Stomach (tissue), 8 donors: ENCODE measurements at regions not wholly inside any gene's neighbourhood (a gene's known extent, or its start where the extent isn't known, plus 50 kb on each side); places are given as distances from the start of the nearest gene placed in this dataset.

Experiments used
- DNase-seq, 2 donors: peaks; one replicate each; pipeline versions ENCODE4 v3.0.0 to v3.0.0-alpha.2; 2013 to 2019
- H3K27ac ChIP-seq, 5 donors: fragments of 200-600 bp in 4 of 5; sonication (generic) in 4 of 5; one replicate each; pipeline ENCODE4 v1.5.1; 2013 to 2019; ENCODE audit warnings: mild to moderate bottlenecking in 1 of 5, moderate library complexity in 1 of 5
- H3K27me3 ChIP-seq, 3 donors: fragments of 200-600 bp; sonication (generic); one replicate each; pipeline ENCODE4 v1.5.1; 2017 to 2019; ENCODE audit warnings: mixed run types in 1 of 3
- H3K36me3 ChIP-seq, 4 donors: fragments of 200-600 bp; sonication (generic); 1 replicate in 3 of 4; 2 replicates in 1 of 4; pipeline ENCODE4 v1.5.1; 2016 to 2019
- H3K4me1 ChIP-seq, 4 donors: fragments of 200-600 bp; sonication (generic); one replicate each; pipeline ENCODE4 v1.5.1; 2016 to 2019
- H3K4me3 ChIP-seq, 4 donors: fragments of 200-600 bp; sonication (generic) in 3 of 4; one replicate each; pipeline ENCODE4 v1.5.1; 2016 to 2019; ENCODE audit warnings: mild to moderate bottlenecking in 1 of 4
- H3K9me3 ChIP-seq, 4 donors: fragments of 200-600 bp; sonication (generic); one replicate each; pipeline ENCODE4 v1.5.1; 2016 to 2019
- CTCF ChIP-seq, 7 experiments: fragments of 450-650 bp in 4 of 7; fragments of 200-600 bp in 3 of 7; sonication (generic) in 3 of 7; IDR thresholded peaks; one replicate each; pipeline ENCODE4 v1.5.1; 2016 to 2019; ENCODE audit warnings: antibody characterized with exemption in 7 of 7, control low read depth in 2 of 7, mild to moderate bottlenecking in 1 of 7
- EP300 ChIP-seq: sonication (generic); formaldehyde crosslinking; IDR thresholded peaks from one replicate; pipeline ENCODE4 v1.6.1; 2017; ENCODE audit warnings: antibody characterized with exemption
- POLR2A ChIP-seq, 4 donors: fragments of 450-650 bp; IDR thresholded peaks; one replicate each; pipeline ENCODE4 v1.6.1; 2016; ENCODE audit warnings: antibody characterized with exemption in 4 of 4, control low read depth in 2 of 4, mild to moderate bottlenecking in 1 of 4, moderate library complexity in 1 of 4
- POLR2AphosphoS5 ChIP-seq, 3 donors: sonication (generic); formaldehyde crosslinking; IDR thresholded peaks; one replicate each; pipeline ENCODE4 v1.6.1; 2016; ENCODE audit warnings: antibody characterized with exemption in 3 of 3
- WGBS, 5 donors: extraction: QIAGEN DNeasy Blood & Tissue Kit in 3 of 5; methylation state at CpG; one replicate each; pipeline versions ENCODE4 v1.1.5 to v1.1.7; 2013 to 2018; 5-methylcytosine and 5-hydroxymethylcytosine counted together
- intact Hi-C: fragments of 100-400 bp; cut with DNase I; formaldehyde crosslinking; loops from one replicate; pipeline ENCODE4 v1.15.1; 2023; ENCODE audit warnings: low total_unique reads
- donor health status: healthy with polysubstance abuse.
- donor health status: Bipolar disorder and iron deficiency.
- donor health status: healthy.

- WGBS, 5 donors: 71 to 83% (median 77%) methylated on average over 5 of the region's 5 CpGs
- peaks cover 0 to 9% (median 3%) of the 10 kb centered on the region in 4 donors for H3K4me1 ChIP-seq
Observed at GRCh38 chr21:20261364-20261763, 736.8 kb upstream of the NCAM2 start.

GRCh38 chr21:20265707-20266440, 732.3 kb upstream of the NCAM2 start:
- H3K9me3 ChIP-seq: no peaks in the 10 kb centered on the region
- TF ChIP-seq CTCF (IDR thresholded peaks at IDR 0.05) (no peak), POLR2A (IDR thresholded peaks at IDR 0.05) (no peak), EP300 (no peak), POLR2AphosphoS5 (IDR thresholded peaks at IDR 0.05) (no peak)
- no peak overlapping the region for H3K4me3 ChIP-seq
- no peak overlapping the region for H3K27ac ChIP-seq
- no peaks in the 10 kb centered on the region for H3K4me1 ChIP-seq
- DNase-seq: no peak
- intact Hi-C loops: no loop called here
- H3K27me3 ChIP-seq: no peaks in the 10 kb centered on the region
- 62 to 75% (median 67%) methylated on average over 5 of the region's 5 CpGs for WGBS, 5 donors
- H3K36me3 ChIP-seq: no peaks in the 10 kb centered on the region

More at GRCh38 chr21:20261364-20261763, 736.8 kb upstream of the NCAM2 start:
- Histone ChIP-seq H3K27me3 (no peaks in the 10 kb centered on the region), H3K36me3 (no peaks in the 10 kb centered on the region), H3K27ac (no peak overlapping the region), H3K4me3 (no peak overlapping the region), H3K9me3 (no peaks in the 10 kb centered on the region)
- intact Hi-C loops: no loop called here
- DNase-seq: no peak
- TF ChIP-seq POLR2AphosphoS5 (IDR thresholded peaks at IDR 0.05): no peak
- TF ChIP-seq EP300: no peak
- TF ChIP-seq POLR2A (IDR thresholded peaks at IDR 0.05): no peak
- TF ChIP-seq CTCF (IDR thresholded peaks at IDR 0.05): no peak

DNA sequence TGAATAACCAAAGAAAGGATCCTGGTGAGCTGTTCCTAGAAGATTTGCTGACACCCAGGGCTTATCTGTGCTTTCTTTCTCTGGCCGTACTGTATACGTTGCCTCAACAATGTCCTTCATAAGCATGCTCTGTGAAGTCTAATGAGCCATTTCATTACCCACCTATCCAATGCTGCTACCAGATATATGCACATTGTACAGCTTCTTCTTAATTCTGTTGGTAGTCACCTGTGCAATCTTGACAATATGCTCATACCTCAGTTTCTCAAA, 731.8 kb upstream of the NCAM2 start:
- H3K27ac ChIP-seq: no peak overlapping the region
- no peak for TF ChIP-seq CTCF (IDR thresholded peaks at IDR 0.05)
- TF ChIP-seq POLR2A (IDR thresholded peaks at IDR 0.05): no peak
- TF ChIP-seq POLR2AphosphoS5 (IDR thresholded peaks at IDR 0.05): no peak
- no peak for TF ChIP-seq EP300
- H3K36me3 ChIP-seq: no peaks in the 10 kb centered on the region
- H3K4me1 ChIP-seq: no peaks in the 10 kb centered on the region
- intact Hi-C loops: no loop called here
- no peak overlapping the region for H3K4me3 ChIP-seq
- no peaks in the 10 kb centered on the region for H3K27me3 ChIP-seq
- 56 to 82% (median 73%) methylated on average over 2 of the region's 2 CpGs for WGBS, 5 donors
- DNase-seq: no peak
- no peaks in the 10 kb centered on the region for H3K9me3 ChIP-seq

- WGBS, 5 donors: 80 to 85% (median 81%) methylated on average over 11 of the region's 11 CpGs
- H3K27me3 ChIP-seq: no peaks in the 10 kb centered on the region
- no peak overlapping the region for H3K4me3 ChIP-seq
- DNase-seq: no peak
- intact Hi-C loops: no loop called here
- peaks cover 0 to 7% (median 0%) of the 10 kb centered on the region in 4 donors for H3K9me3 ChIP-seq
- no peaks in the 10 kb centered on the region for H3K4me1 ChIP-seq
- TF ChIP-seq POLR2A (IDR thresholded peaks at IDR 0.05) (no peak), CTCF (IDR thresholded peaks at IDR 0.05) (no peak), POLR2AphosphoS5 (IDR thresholded peaks at IDR 0.05) (no peak)
- no peak overlapping the region for H3K27ac ChIP-seq
- H3K36me3 ChIP-seq: no peaks in the 10 kb centered on the region
Observed at GRCh38 chr21:20270365-20271055, 727.7 kb upstream of the NCAM2 start.
